Gastrocnemius medialis (tissue), 4 donors: ENCODE measurements at regions not wholly inside any gene's neighbourhood (a gene's known extent, or its start where the extent isn't known, plus 50 kb on each side); places are given as distances from the start of the nearest gene placed in this dataset.

Experiments
- POLR2A ChIP-seq, 2 donors: fragments of 450-650 bp; IDR thresholded peaks; one replicate each; pipeline ENCODE4 v1.6.1; 2017; ENCODE audit warnings: antibody characterized with exemption in 2 of 2, mild to moderate bottlenecking in 2 of 2, moderate library complexity in 2 of 2
- TF ChIP-seq, protein P1 (sequence below), 5 experiments: fragments of 450-650 bp in 3 of 5; fragments of 200-600 bp in 2 of 5; sonication (generic) in 2 of 5; IDR thresholded peaks in 4 of 5; conservative IDR thresholded peaks in 1 of 5; 1 replicate in 4 of 5; 2 replicates in 1 of 5; pipeline ENCODE4 v1.5.1; 2016 to 2019; ENCODE audit warnings: antibody characterized with exemption in 5 of 5, mild to moderate bottlenecking in 3 of 5, moderate library complexity in 3 of 5

DNA sequence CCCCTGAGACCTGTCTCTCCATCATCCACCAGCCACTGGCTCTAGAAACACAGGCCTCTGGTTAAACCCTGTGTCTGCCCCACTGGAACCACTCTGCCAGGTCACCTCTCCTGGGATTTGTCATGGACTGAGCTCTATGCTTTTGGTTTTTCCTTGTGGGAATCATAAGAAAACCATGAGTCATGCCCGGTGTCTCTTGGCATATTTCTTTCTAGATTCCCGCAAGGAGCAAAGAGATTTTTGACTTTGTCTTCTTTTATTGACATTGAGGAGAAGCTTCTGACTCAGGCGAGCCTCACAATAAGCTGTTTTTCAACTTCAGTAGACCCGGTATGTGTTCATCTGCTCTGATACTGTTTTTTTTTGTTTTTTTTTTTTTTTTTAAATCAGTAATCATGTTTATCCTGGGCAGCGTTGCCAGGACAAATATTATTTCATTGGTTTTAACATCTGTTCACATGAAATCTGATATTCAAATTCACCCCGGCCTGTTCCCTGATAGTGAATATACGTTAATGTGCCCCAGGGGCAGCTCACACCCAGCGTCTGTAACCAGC, 207.1 kb downstream of the ACKR3 start:
- TF ChIP-seq, protein P1, sequence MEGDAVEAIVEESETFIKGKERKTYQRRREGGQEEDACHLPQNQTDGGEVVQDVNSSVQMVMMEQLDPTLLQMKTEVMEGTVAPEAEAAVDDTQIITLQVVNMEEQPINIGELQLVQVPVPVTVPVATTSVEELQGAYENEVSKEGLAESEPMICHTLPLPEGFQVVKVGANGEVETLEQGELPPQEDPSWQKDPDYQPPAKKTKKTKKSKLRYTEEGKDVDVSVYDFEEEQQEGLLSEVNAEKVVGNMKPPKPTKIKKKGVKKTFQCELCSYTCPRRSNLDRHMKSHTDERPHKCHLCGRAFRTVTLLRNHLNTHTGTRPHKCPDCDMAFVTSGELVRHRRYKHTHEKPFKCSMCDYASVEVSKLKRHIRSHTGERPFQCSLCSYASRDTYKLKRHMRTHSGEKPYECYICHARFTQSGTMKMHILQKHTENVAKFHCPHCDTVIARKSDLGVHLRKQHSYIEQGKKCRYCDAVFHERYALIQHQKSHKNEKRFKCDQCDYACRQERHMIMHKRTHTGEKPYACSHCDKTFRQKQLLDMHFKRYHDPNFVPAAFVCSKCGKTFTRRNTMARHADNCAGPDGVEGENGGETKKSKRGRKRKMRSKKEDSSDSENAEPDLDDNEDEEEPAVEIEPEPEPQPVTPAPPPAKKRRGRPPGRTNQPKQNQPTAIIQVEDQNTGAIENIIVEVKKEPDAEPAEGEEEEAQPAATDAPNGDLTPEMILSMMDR (IDR thresholded peaks at IDR 0.05 in 4 of 5, conservative IDR thresholded peaks at IDR 0.05 in 1 of 5), result no peak
- TF ChIP-seq POLR2A (IDR thresholded peaks at IDR 0.05), result no peak
